Psoas muscle (tissue), 7 donors: ENCODE measurements at regions not wholly inside any gene's neighbourhood (a gene's known extent, or its start where the extent isn't known, plus 50 kb on each side); places are given as distances from the start of the nearest gene placed in this dataset.
A peak's percentile ranks its signal among the peaks of the same experiment; 100 is the strongest.

ENCODE experiments used
- ATAC-seq, 4 donors: fragments of 200-7000 bp; cut with Tn5 transposase; one replicate each; pipeline ENCODE4 v1.9.1; 2020; ENCODE audit warnings: moderate library complexity in 3 of 4, mild to moderate bottlenecking in 2 of 4
- DNase-seq, 2 donors: peaks; one replicate each; pipeline ENCODE4 v3.0.0-alpha.2; 2020
- H3K27ac ChIP-seq: fragments of 200-600 bp; one replicate; pipeline ENCODE4 v1.8.0; 2022
- H3K27me3 ChIP-seq, 3 donors: fragments of 200-600 bp in 1 of 3; one replicate each; pipeline versions ENCODE4 v1.6.1 to v1.8.0; 2013 to 2022; ENCODE audit warnings: low read length in 2 of 3, mild to moderate bottlenecking in 2 of 3, moderate library complexity in 1 of 3; ENCODE audit not compliant: insufficient read depth in 3 of 3
- H3K36me3 ChIP-seq, 2 donors: fragments of 200-600 bp in 1 of 2; one replicate each; pipeline versions ENCODE4 v1.6.1 to v1.8.0; 2013 to 2022; ENCODE audit warnings: low read depth in 1 of 2, mild to moderate bottlenecking in 1 of 2, moderate library complexity in 1 of 2; ENCODE audit not compliant: insufficient read depth in 1 of 2
- H3K4me1 ChIP-seq: fragments of 200-600 bp; one replicate; pipeline ENCODE4 v1.8.0; 2022
- H3K4me3 ChIP-seq: fragments of 200-600 bp; one replicate; pipeline ENCODE4 v1.8.0; 2022; ENCODE audit warnings: mild to moderate bottlenecking
- H3K9me3 ChIP-seq: fragments of 200-600 bp; one replicate; pipeline ENCODE4 v1.8.0; 2022
- CTCF ChIP-seq: fragments of 200-600 bp; IDR thresholded peaks from one replicate; pipeline ENCODE4 v1.8.0; 2022; ENCODE audit warnings: antibody characterized with exemption
- WGBS, 3 donors: extraction: QIAGEN DNeasy Blood & Tissue Kit; methylation state at CpG; one replicate each; pipeline versions ENCODE4 v1.1.6 to v1.1.7; 2013; 5-methylcytosine and 5-hydroxymethylcytosine counted together
- intact Hi-C, 2 donors: fragments of 100-400 bp; cut with DNase I; formaldehyde crosslinking; loops; one replicate each; pipeline versions ENCODE4 v1.11.0 to v1.14.2; 2022
- donor health status: healthy with polysubstance abuse.
- donor health status: DM: no; HTN: no; CAD: no; lungs with moderate emphysema.
- donor health status: Bipolar disorder and iron deficiency.
- donor health status: healthy.
- donor health status: DM: yes; HTN: yes; CAD: no.
- donor health status: DM: no; HTN: no; CAD: no.
- donor health status: DM: yes; HTN: yes; CAD: no.

- DNase-seq = no peak
- no peak overlapping the region for H3K4me3 ChIP-seq
- no peaks in the 10 kb centered on the region for H3K36me3 ChIP-seq
- no peak for ATAC-seq
- no peak overlapping the region for H3K27ac ChIP-seq
- H3K9me3 ChIP-seq = no peaks in the 10 kb centered on the region
- no peak for TF ChIP-seq CTCF
- no peaks in the 10 kb centered on the region for H3K4me1 ChIP-seq
- WGBS, 3 donors = 33 to 52% (median 43%) methylated on average over 13 of the region's 13 CpGs
- intact Hi-C loops = no loop called here
- peaks cover 0 to 87% (median 34%) of the 10 kb centered on the region in 3 donors for H3K27me3 ChIP-seq
Observed at GRCh38 chr17:79395545-79395944, 215.3 kb downstream of the RBFOX3 start.

- Histone ChIP-seq H3K4me3 (no peak overlapping the region), H3K27me3 (peaks cover 0 to 87% (median 33%) of the 10 kb centered on the region in 3 donors), H3K4me1 (no peaks in the 10 kb centered on the region), H3K36me3 (no peaks in the 10 kb centered on the region), H3K27ac (no peak overlapping the region), H3K9me3 (no peaks in the 10 kb centered on the region)
- TF ChIP-seq CTCF = no peak
- intact Hi-C loops = no loop called here
- no peak for DNase-seq
- no peak for ATAC-seq
- WGBS, 3 donors = 12 to 26% (median 14%) methylated on average over 10 of the region's 10 CpGs
Observed at GRCh38 chr17:79395066-79395465, 215.8 kb downstream of the RBFOX3 start.

GRCh38 chr17:79393358-79394052 is 217.3 kb downstream of the RBFOX3 start:
- Histone ChIP-seq H3K27ac (no peak overlapping the region), H3K9me3 (no peaks in the 10 kb centered on the region), H3K4me1 (no peaks in the 10 kb centered on the region), H3K27me3 (peaks cover 0 to 82% (median 28%) of the 10 kb centered on the region in 3 donors), H3K36me3 (no peaks in the 10 kb centered on the region), H3K4me3 (no peak overlapping the region)
- peak; percentile 85 for TF ChIP-seq CTCF
- WGBS, 3 donors = 43 to 45% (median 44%) methylated on average over 31 of the region's 31 CpGs
- DNase-seq = peak; percentile 81 to 89
- peak; percentile 73 to 87 (median 82) for ATAC-seq
- intact Hi-C loops = loop anchor here (1.0 to 5.0 kb wide), 6 partner anchors 86 to 326 kb away; no protein-coding TSS in a partner anchor

- TF ChIP-seq CTCF = no peak
- H3K9me3 ChIP-seq = no peaks in the 10 kb centered on the region
- DNase-seq = no peak
- H3K36me3 ChIP-seq = no peaks in the 10 kb centered on the region
- ATAC-seq = no peak
- peaks cover 0 to 74% (median 24%) of the 10 kb centered on the region in 3 donors for H3K27me3 ChIP-seq
- no peak overlapping the region for H3K27ac ChIP-seq
- intact Hi-C loops = loop anchor here (2.0 to 5.0 kb wide), 5 partner anchors 85 to 325 kb away; no protein-coding TSS in a partner anchor
- no peaks in the 10 kb centered on the region for H3K4me1 ChIP-seq
- H3K4me3 ChIP-seq = no peak overlapping the region
- WGBS, 3 donors = 85 to 89% (median 89%) methylated on average over 5 of the region's 5 CpGs
Observed at GRCh38 chr17:79392598-79392997, 218.3 kb downstream of the RBFOX3 start.
